Body of pancreas (tissue), 4 donors: ENCODE measurements at regions not wholly inside any gene's neighbourhood (a gene's known extent, or its start where the extent isn't known, plus 50 kb on each side); places are given as distances from the start of the nearest gene placed in this dataset.

Experiments
- ATAC-seq: fragments of 150-250 bp; one replicate; pipeline ENCODE4 v1.9.1; 2016
- DNase-seq, 4 donors: peaks; one replicate each; pipeline ENCODE4 v3.0.0-alpha.2; 2019
- H3K27ac ChIP-seq, 4 donors: fragments of 200-600 bp; sonication (generic); 1 replicate in 3 of 4; 2 replicates in 1 of 4; pipeline versions ENCODE4 v1.5.1 to v1.6.1; 2016 to 2019; ENCODE audit warnings: mild to moderate bottlenecking in 1 of 4, mixed read lengths in 1 of 4, moderate library complexity in 1 of 4
- H3K27me3 ChIP-seq, 2 donors: fragments of 200-600 bp; sonication (generic); one replicate each; pipeline ENCODE4 v1.6.0; 2016; ENCODE audit warnings: mild to moderate bottlenecking in 1 of 2
- H3K36me3 ChIP-seq, 2 donors: fragments of 200-600 bp; sonication (generic); replicated peaks in 1 of 2; 2 replicates each; pipeline ENCODE4 v1.5.1; 2016; ENCODE audit warnings: low read depth in 2 of 2; ENCODE audit not compliant: insufficient read depth in 1 of 2
- H3K4me1 ChIP-seq: fragments of 200-600 bp; sonication (generic); one replicate; pipeline ENCODE4 v1.6.0; 2016
- H3K4me3 ChIP-seq, 2 donors: fragments of 200-600 bp; sonication (generic); 1 replicate in 1 of 2; 2 replicates in 1 of 2; pipeline ENCODE4 v1.5.1; 2016 to 2019
- H3K9me3 ChIP-seq, 3 donors: fragments of 200-600 bp; sonication (generic); 1 replicate in 2 of 3; 2 replicates in 1 of 3; pipeline ENCODE4 v1.5.1; 2016
- POLR2A ChIP-seq, 3 donors: fragments of 450-650 bp; IDR thresholded peaks; one replicate each; pipeline ENCODE4 v1.6.1; 2016; ENCODE audit warnings: antibody characterized with exemption in 3 of 3, mild to moderate bottlenecking in 2 of 3
- WGBS, 2 donors: methylation state at CpG; one replicate each; pipeline ENCODE4 v1.1.5; 2017; 5-methylcytosine and 5-hydroxymethylcytosine counted together
- intact Hi-C: fragments of 100-400 bp; cut with DNase I; formaldehyde crosslinking; loops from one replicate; pipeline ENCODE4 v1.15.1; 2023
- TF ChIP-seq, protein P1 (sequence below), 7 experiments: fragments of 450-650 bp in 4 of 7; fragments of 200-600 bp in 3 of 7; sonication (generic) in 3 of 7; IDR thresholded peaks; one replicate each; pipeline ENCODE4 v1.5.1; 2016 to 2019; ENCODE audit warnings: antibody characterized with exemption in 7 of 7

GRCh38 chr16:86224629-86225028 is 285.7 kb upstream of the FOXF1 start:
- H3K9me3 ChIP-seq, result no peaks in the 10 kb centered on the region
- no peaks in the 10 kb centered on the region for H3K4me1 ChIP-seq
- no peak for DNase-seq
- H3K4me3 ChIP-seq, result no peak overlapping the region
- H3K36me3 ChIP-seq, result no peaks in the 10 kb centered on the region
- H3K27me3 ChIP-seq, result no peaks in the 10 kb centered on the region
- intact Hi-C loops, result no loop called here
- WGBS, 2 donors, result 93 to 100% methylated on average over 1 of the region's 1 CpG
- ATAC-seq, result no peak
- TF ChIP-seq POLR2A (IDR thresholded peaks at IDR 0.05), result no peak
- TF ChIP-seq, protein P1, sequence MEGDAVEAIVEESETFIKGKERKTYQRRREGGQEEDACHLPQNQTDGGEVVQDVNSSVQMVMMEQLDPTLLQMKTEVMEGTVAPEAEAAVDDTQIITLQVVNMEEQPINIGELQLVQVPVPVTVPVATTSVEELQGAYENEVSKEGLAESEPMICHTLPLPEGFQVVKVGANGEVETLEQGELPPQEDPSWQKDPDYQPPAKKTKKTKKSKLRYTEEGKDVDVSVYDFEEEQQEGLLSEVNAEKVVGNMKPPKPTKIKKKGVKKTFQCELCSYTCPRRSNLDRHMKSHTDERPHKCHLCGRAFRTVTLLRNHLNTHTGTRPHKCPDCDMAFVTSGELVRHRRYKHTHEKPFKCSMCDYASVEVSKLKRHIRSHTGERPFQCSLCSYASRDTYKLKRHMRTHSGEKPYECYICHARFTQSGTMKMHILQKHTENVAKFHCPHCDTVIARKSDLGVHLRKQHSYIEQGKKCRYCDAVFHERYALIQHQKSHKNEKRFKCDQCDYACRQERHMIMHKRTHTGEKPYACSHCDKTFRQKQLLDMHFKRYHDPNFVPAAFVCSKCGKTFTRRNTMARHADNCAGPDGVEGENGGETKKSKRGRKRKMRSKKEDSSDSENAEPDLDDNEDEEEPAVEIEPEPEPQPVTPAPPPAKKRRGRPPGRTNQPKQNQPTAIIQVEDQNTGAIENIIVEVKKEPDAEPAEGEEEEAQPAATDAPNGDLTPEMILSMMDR (IDR thresholded peaks at IDR 0.05), result no peak
- H3K27ac ChIP-seq, result no peak overlapping the region

DNA sequence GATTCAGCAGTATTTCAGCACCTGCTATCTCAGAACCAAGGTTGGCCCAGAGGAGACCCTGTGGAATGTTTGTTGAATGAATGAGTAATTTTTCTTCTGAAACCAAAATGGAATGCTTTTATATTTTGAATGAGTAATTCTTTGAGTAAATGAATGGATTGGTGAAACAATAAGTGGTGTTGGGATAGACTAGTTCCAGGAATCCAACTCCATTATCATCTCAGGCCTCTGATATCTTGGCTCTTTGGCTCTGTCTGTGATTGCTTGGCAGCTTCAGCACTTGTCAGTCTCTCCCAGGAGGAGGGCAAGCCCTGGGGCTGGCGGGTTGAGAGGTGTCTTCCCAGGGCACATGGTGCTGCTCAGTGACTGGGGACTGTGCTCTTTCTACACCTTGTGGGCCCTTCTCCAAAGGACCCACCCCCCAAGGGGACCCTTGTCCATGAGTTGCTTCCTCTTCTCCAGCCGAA is 284.4 kb upstream of the FOXF1 start:
- intact Hi-C loops, result no loop called here
- DNase-seq, result peak in 1 of 4 donors; percentile 2
- Histone ChIP-seq H3K4me3 (no peak overlapping the region), H3K36me3 (no peaks in the 10 kb centered on the region), H3K27me3 (no peaks in the 10 kb centered on the region), H3K4me1 (no peaks in the 10 kb centered on the region), H3K27ac (no peak overlapping the region), H3K9me3 (no peaks in the 10 kb centered on the region)
- WGBS, 2 donors, result 77 to 83% methylated on average over 2 of the region's 2 CpGs
- TF ChIP-seq POLR2A (IDR thresholded peaks at IDR 0.05), result no peak
- TF ChIP-seq, protein P1 (IDR thresholded peaks at IDR 0.05), result no peak
- no peak for ATAC-seq

GRCh38 chr16:86227041-86227440 is 283.3 kb upstream of the FOXF1 start:
- no peaks in the 10 kb centered on the region for H3K36me3 ChIP-seq
- H3K4me1 ChIP-seq, result no peaks in the 10 kb centered on the region
- TF ChIP-seq, protein P1 (IDR thresholded peaks at IDR 0.05), result no peak
- TF ChIP-seq POLR2A (IDR thresholded peaks at IDR 0.05), result no peak
- no peaks in the 10 kb centered on the region for H3K27me3 ChIP-seq
- ATAC-seq (no peak), DNase-seq (peak in 1 of 4 donors; percentile 6)
- H3K4me3 ChIP-seq, result no peak overlapping the region
- intact Hi-C loops, result no loop called here
- H3K27ac ChIP-seq, result no peak overlapping the region
- WGBS, 2 donors, result 94% methylated on average over 8 of the region's 8 CpGs
- no peaks in the 10 kb centered on the region for H3K9me3 ChIP-seq

DNA sequence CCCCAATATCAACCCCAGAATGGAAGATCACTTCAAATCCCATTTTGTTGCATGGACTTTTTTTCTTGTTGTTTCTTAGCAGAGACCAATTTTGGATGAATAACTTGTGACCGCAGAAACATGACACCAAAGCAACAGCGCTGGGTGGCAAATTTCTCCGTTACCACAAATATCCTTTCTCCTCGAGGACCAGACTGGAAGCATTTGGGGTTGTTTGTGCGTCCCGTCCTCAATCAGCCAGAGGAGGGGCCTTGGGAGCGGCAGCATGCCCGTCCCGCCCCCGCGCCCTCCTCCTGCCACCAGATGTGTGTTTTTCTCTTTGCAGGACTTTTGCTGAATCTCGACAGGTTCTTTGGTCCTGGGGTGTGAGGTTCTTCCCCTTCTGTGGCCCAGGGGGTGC is 282.5 kb upstream of the FOXF1 start:
- DNase-seq (peak in 1 of 4 donors; percentile 0), ATAC-seq (no peak)
- H3K27me3 ChIP-seq, result no peaks in the 10 kb centered on the region
- no peaks in the 10 kb centered on the region for H3K4me1 ChIP-seq
- WGBS, 2 donors, result 66 to 70% methylated on average over 12 of the region's 12 CpGs
- no peak for TF ChIP-seq POLR2A (IDR thresholded peaks at IDR 0.05)
- TF ChIP-seq, protein P1 (IDR thresholded peaks at IDR 0.05), result no peak
- no peaks in the 10 kb centered on the region for H3K36me3 ChIP-seq
- no peak overlapping the region for H3K27ac ChIP-seq
- intact Hi-C loops, result no loop called here
- H3K9me3 ChIP-seq, result no peaks in the 10 kb centered on the region
- no peak overlapping the region for H3K4me3 ChIP-seq

DNA sequence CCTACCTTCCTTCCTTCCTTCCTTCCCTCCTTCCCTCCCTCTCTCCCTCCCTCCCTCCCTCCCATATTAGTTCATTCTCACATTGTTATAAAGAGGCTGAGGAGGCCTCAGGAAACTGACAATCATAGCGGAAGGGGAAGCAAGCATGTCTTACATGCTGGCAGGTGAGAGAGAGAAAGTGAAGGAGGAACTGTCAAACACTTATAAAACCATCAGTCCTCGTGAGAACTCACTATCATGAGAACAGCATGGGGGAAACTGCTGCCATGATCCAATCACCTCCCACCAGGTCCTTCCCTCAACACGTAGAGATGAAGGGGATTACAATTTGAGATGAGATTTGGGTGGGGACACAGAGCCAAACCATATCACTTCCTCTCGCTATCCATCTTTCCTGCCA is 281.6 kb upstream of the FOXF1 start:
- Histone ChIP-seq H3K4me1 (no peaks in the 10 kb centered on the region), H3K27ac (no peak overlapping the region), H3K27me3 (no peaks in the 10 kb centered on the region), H3K36me3 (no peaks in the 10 kb centered on the region), H3K4me3 (no peak overlapping the region), H3K9me3 (no peaks in the 10 kb centered on the region)
- 70 to 85% methylated on average over 4 of the region's 4 CpGs for WGBS, 2 donors
- TF ChIP-seq, protein P1 (IDR thresholded peaks at IDR 0.05), result no peak
- TF ChIP-seq POLR2A (IDR thresholded peaks at IDR 0.05), result no peak
- no peak for ATAC-seq
- intact Hi-C loops, result no loop called here
- no peak for DNase-seq
